ENCODE measurements at regions not wholly inside any gene's neighbourhood (a gene's known extent, or its start where the extent isn't known, plus 50 kb on each side); places are given as distances from the start of the nearest gene placed in this dataset.
"Not testable (repeated sequence)": the region's sequence is repeated elsewhere in the genome, so short reads cannot be mapped to it uniquely, and the experiment has no call there.

- CTCF ChIA-PET; H3K27me3 Mint-ChIP-seq (ENCODE audit: low read depth); H3K4me3 Mint-ChIP-seq; H3K27ac Mint-ChIP-seq; DNase-seq (ENCODE audit: low spot score); H3K4me1 Mint-ChIP-seq; POLR2A ChIA-PET; ATAC-seq: not testable (repeated sequence)
- peak; percentile 100 for TF ChIP-seq HMGA2 (CRISPR knock-in tag; IDR thresholded peaks at IDR 0.05)
- peaks cover 24% of the 10 kb centered on the region for H3K36me3 Mint-ChIP-seq
- H3K9me3 Mint-ChIP-seq, result peaks cover 28% of the 10 kb centered on the region
Measured at GRCh38 chr5:85994653-85995052, 623.1 kb upstream of the COX7C start.

- no peak overlapping the region for H3K4me3 Mint-ChIP-seq
- H3K9me3 Mint-ChIP-seq, result no peaks in the 10 kb centered on the region
- DNase-seq (ENCODE audit: low spot score) (no peak), ATAC-seq (no peak)
- H3K36me3 Mint-ChIP-seq, result no peaks in the 10 kb centered on the region
- ChIA-PET CTCF (interaction anchor here (0.7 kb wide), 1 partner anchor 100 kb away, joined by 3 read pairs; no protein-coding TSS in a partner anchor), POLR2A (interaction anchor here (0.7 kb wide), 1 partner anchor 1751 kb away, joined by 4 read pairs; no protein-coding TSS in a partner anchor)
- H3K27me3 Mint-ChIP-seq (ENCODE audit: low read depth), result no peaks in the 10 kb centered on the region; the same call in 1 of the 2 replicates
- H3K4me1 Mint-ChIP-seq, result no peaks in the 10 kb centered on the region
- TF ChIP-seq KAT7 (CRISPR knock-in tag; IDR thresholded peaks at IDR 0.05; ENCODE audit: borderline replicate concordance) (no peak), CREM (CRISPR knock-in tag; IDR thresholded peaks at IDR 0.05) (no peak), ELF4 (CRISPR knock-in tag; IDR thresholded peaks at IDR 0.05; ENCODE audit: low read depth) (no peak), MLX (CRISPR knock-in tag; IDR thresholded peaks at IDR 0.05) (no peak), CBFB (CRISPR knock-in tag; IDR thresholded peaks at IDR 0.05; ENCODE audit: low read depth) (no peak)
- H3K27ac Mint-ChIP-seq, result no peak overlapping the region
Measured at GRCh38 chr5:85998656-85999055, 619.1 kb upstream of the COX7C start.

GRCh38 chr5:86008293-86008692 is 609.4 kb upstream of the COX7C start:
- H3K27me3 Mint-ChIP-seq (ENCODE audit: low read depth), result no peaks in the 10 kb centered on the region
- CTCF ChIA-PET, result no interaction called here
- POLR2A ChIA-PET, result no interaction called here
- H3K27ac Mint-ChIP-seq, result no peak overlapping the region
- H3K36me3 Mint-ChIP-seq, result peaks cover 15% of the 10 kb centered on the region
- H3K4me1 Mint-ChIP-seq, result no peaks in the 10 kb centered on the region
- ATAC-seq, result no peak
- H3K9me3 Mint-ChIP-seq, result peaks cover 28% of the 10 kb centered on the region
- TF ChIP-seq IRF1 (CRISPR knock-in tag; IDR thresholded peaks at IDR 0.05) (no peak), ESRRA (CRISPR knock-in tag; IDR thresholded peaks at IDR 0.05; ENCODE audit: borderline replicate concordance) (no peak), ETV6 (CRISPR knock-in tag; IDR thresholded peaks at IDR 0.05) (no peak), JUN (CRISPR knock-in tag; IDR thresholded peaks at IDR 0.05) (no peak), ATF3 (CRISPR knock-in tag; conservative IDR thresholded peaks at IDR 0.05) (no peak), ZNF423 (CRISPR knock-in tag; IDR thresholded peaks at IDR 0.05) (no peak), NR1H2 (CRISPR knock-in tag; IDR thresholded peaks at IDR 0.05) (no peak), ZNF671 (CRISPR knock-in tag; IDR thresholded peaks at IDR 0.05) (no peak), E2F4 (CRISPR knock-in tag; IDR thresholded peaks at IDR 0.05; ENCODE audit: borderline replicate concordance, low read depth) (no peak), SMAD3 (CRISPR knock-in tag; IDR thresholded peaks at IDR 0.05; ENCODE audit: borderline replicate concordance) (no peak), MLX (CRISPR knock-in tag; IDR thresholded peaks at IDR 0.05) (no peak), RELA (CRISPR knock-in tag; IDR thresholded peaks at IDR 0.05; ENCODE audit: borderline replicate concordance) (no peak), ZNF281 (CRISPR knock-in tag; IDR thresholded peaks at IDR 0.05) (no peak), ATF6 (CRISPR knock-in tag; IDR thresholded peaks at IDR 0.05) (no peak), CTCF (IDR thresholded peaks at IDR 0.05) (no peak), ATF1 (CRISPR knock-in tag; IDR thresholded peaks at IDR 0.05) (no peak)
- no peak for DNase-seq (ENCODE audit: low spot score)
- H3K4me3 Mint-ChIP-seq, result no peak overlapping the region
